HS-5 (cell line): ENCODE measurements at regions not wholly inside any gene's neighbourhood (a gene's known extent, or its start where the extent isn't known, plus 50 kb on each side); places are given as distances from the start of the nearest gene placed in this dataset.
"Not testable (repeated sequence)": the region's sequence is repeated elsewhere in the genome, so short reads cannot be mapped to it uniquely, and the experiment has no call there.

Experiments
- DNase-seq: peaks from one replicate; pipeline ENCODE4 v3.0.0-alpha.2; 2012; ENCODE audit warnings: low read depth

DNA sequence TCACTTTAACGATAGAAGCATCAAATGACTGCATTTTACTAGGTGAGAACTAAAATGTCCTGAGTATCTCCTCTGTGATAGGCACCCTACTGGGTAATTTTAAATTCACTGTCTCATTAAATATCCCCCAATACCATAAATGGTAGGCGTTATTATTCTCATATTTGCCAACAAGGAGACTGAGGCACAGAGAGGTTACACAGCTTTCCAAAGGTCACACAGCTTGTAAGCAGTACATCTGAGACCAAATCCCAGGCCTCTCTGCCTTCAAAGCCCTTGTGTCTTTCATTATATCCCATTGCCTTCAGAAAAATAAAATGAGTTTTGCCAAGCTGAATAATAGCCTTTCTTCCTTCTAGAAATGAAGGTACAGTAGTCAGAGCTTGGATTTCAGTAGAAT is 502.6 kb downstream of the HAPSTR1 start:
- DNase-seq, result no peak

- no peak for DNase-seq
Observed at GRCh38 chr16:9594946-9595345, 503.5 kb downstream of the HAPSTR1 start.

DNA sequence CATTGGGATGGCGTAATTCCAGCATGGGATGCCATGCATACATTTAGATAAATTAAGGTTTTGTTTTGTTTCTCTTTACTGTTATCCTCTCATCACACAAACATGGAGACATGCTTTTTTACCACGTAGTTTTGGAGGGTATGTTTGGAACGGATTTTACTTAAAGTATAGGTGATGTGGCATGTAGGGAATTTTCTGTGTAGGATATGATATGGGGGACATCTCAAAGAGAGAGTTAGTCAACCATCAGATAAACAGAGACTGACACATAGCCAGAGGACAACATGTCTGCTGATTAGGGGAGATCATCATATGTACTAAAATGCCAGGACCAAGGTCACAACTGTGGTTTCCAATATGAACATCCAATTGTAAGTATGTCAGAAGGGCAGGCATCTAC is 503.9 kb downstream of the HAPSTR1 start:
- no peak for DNase-seq

DNA sequence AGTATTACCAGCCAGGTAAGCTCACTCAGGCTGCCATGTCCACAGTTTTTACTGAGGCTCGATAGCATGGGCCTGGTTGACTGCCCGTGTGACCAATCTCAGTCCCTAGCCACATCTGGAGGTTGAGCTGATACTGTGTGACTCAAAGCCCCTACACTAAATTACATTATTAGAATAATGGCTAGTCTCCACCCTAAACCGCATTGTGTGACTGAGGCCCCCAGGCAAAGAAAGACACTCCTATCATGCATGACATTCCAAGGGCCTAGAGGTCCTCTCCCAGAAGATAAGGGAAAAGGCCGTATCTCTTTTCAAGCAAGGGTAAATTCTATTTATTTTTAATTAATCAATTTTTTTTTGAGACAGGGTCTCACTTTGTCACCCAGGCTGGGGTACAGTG is 505.3 kb downstream of the HAPSTR1 start:
- no peak for DNase-seq

DNA sequence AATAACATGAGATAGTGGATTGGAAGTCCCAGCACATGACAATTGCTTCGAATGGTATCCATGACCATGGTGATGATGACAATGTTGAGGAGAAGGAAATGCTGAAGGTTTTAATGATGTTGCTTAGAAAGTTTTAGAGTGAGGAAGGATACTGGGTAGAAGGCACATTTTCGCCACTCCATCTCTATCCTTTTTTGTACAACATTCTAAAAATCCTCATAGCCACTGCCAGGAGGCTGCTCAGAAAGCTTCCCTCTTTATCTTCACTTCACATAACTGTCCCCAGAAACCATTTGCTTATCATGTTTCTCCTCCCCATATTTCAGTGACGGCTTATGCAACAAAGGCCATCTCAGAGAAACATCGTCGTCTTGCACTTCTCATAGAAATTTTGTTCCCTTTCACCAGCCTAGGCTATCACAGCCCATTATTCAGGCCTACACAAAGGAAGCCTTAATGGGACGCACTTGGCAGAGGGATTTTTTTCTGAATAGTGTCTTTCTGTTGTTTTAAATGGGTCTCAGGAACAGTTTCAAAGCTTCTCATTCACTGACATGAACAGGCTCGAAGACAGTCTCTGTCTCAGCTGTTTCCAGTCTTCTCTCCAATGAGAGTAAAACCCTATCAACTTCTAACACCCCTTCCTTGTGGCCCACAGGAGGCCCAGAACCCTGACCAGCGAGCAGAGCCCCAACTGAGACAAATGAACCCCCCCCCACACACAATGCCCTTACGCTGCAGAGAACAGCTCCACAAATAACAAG is 506.7 kb downstream of the HAPSTR1 start:
- no peak for DNase-seq

DNA sequence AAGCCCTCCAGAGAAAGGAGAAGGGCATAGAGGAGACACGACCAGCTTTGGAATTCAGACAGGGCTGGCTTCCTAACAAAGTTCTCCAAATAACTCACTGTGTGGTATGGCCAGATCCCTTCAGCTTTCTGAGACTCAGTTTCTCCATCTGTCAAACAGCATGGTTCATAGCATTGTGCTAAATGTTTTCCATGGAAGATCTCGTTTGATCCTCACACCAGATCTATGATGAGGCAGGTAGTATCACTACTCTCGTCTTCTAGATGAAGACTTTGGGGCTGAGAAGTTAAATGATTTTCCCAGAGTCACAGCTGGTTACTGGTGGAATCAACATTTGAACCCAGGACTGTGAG is 507.3 kb downstream of the HAPSTR1 start:
- DNase-seq, result no peak

DNA sequence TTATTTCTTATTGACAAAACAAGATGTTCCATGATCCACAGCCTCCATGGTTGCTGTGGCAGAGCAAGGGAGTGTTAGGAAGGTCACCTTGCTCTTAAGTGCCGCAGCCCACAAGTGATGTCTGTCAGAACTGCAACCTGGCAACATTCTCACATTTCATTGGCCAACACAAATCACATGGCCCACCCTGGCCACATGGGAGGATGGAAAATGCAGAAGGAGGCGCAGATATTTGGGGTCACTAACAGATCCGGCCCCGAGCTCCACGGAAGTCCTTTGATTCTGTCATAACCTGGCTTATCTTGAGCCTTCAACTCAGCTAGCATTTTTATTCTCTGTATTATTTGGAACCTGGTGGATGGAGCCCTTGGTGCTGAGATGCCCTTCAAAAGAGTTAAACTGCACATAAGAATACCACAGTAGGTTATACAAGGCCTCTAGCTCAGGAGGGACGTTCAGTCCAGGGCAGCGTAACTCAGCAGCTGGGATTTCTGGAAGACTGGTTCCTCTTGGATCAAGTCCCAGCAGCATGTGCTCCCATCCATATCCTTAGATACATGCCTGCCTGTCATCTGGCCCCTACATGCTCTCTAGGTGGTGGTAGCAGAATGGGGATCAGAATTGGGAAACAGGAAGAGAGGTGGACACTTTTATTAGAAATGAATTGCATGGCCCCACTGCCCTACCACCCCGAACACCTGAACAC is 508.1 kb downstream of the HAPSTR1 start:
- DNase-seq, result no peak

- no peak for DNase-seq
Observed at GRCh38 chr16:9602189-9602588, 510.7 kb downstream of the HAPSTR1 start.

DNA sequence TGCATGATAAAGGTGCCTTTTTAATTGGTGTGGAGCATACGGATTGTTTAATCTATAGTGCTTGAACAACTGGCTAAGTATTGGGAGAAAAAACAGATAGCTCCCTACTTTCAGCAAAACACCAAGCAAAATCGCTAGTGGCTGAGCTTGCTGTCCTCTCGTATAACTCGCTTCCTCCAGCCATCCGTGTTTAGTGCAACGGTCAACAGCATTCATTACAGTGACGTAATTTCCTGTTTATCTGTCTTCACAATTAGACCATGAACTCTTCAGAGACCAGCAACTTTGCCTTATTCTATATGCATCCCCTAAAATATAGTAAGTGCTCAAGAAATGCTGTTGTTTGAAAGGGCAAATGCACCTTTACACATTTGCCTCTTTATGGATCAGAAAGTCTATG is 511.9 kb downstream of the HAPSTR1 start:
- DNase-seq, result no peak

DNA sequence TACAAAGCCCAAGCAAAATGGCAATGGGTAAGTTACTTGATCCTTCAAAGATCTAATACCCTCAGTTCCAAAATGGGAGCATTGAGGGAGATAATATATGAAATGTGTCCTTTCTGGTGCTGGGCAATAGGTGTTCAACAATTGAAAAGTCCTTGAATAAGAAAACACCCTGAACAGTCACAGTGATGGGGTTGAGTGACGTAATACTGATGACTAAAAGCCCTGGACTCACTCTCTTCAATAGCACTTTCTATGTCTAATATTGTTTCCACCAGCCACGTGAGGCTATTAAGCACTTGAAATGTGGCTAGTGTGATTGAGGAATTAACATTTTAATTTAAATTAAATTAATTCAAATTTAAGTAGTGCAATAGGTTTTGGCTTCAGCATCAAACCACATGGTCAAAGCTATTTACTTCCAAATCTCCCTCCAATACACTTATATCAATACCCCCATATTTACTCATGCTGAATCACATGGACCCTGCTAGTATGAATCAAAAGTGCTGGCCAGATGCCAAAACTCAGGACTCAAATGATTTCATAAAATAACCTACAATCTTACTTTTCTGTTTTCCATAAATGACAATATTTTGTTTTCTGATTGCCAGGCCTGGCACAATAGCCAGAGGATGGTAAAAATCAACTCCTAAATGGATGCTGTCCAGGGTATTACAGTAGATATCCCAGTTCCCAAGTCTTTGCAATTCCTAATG is 516.2 kb downstream of the HAPSTR1 start:
- DNase-seq, result no peak

DNA sequence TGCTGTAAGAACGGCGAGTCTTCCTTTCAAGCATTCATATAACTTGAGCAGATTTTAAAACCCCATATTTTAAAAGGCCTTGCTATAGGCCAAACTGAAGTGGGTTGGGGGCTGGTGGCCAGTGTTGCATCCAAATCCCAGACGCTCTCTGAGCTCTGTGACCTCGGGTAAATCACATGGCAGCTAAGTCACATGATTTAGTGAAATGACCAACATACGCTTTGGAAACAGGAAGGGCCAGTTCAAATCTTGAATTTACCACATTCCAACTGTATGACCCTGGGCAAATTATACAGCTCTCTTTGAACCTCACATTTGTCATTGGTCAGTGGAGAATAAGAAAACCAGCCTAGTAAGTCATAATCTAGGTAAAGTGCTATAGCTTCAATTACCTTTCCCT is 519.3 kb downstream of the HAPSTR1 start:
- DNase-seq, result no peak

- DNase-seq, result no peak
Observed at GRCh38 chr16:9612267-9612666, 520.8 kb downstream of the HAPSTR1 start.

DNA sequence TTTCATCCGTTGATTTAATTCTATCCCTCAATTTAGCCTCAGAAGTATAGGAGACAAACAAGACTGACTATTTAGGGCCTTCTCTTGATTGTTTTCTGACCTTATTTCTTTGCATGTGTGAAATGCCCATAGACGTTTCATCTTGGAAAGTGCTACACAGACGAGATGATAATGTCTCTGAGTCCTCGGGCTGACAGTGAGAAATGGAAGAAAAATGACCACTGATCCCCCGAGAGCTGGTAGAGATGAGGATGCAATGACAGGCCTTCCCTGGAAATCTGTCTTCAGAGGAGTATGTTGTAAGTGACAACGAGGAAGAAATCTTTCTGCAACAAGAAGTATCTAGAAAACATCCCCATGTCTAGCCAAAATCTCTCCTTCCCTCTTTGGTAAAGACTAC is 522.9 kb downstream of the HAPSTR1 start:
- no peak for DNase-seq

DNA sequence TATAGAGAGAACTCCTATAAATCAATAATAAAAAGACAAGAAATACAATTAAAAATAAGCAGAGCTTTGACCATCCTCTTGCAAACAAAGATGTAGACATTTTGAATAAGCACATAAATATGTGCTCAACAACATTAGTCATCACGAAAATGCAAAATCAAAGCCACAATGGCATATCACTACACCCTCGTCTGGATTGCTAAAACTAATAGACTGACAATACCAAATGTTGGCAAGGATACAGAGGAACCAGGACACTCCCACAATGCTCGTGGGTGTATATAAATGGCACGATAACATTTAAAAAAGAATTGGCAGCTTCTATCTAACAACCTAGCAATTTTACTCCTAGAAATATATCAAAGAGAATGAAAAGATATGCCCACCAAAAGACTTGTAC is 530.8 kb downstream of the HAPSTR1 start:
- DNase-seq, result no peak

DNA sequence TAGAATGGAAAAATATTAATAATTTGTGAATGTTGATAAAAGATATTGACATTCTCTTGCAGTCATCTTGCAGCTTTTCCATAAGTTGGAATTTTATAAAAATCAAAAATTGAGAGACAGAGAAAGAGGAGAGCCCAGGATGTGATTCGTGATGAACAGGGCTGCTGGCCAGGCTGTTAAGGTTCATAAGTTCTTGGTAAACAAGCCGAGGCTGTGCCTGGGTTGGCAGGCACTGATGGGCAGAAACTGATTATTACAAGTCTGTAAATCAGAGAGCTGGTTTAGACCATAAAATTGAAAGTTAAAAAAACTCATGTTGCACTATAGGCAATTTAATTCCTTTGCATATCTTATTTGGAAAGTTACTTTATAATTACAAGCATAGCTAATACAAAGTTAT is 533.7 kb downstream of the HAPSTR1 start:
- DNase-seq, result no peak

DNA sequence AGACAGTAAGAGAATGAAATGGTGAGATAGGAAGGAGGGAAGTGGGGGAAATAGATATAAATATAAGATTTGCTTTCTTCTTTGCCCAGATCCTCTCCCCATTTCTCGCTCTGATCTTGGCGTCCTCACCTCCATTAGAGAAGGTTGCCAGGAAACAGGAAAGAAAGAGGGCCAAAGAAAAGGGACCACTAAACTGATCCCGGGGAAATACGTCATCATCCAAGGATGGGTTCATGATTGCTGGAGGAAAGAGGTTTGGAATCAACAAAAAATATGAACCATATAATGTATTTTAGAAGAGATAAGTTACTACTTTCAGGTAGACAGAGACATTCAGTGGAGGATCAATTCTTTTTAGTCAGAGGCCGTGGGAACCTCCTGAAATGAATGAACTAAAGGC is 536.0 kb downstream of the HAPSTR1 start:
- no peak for DNase-seq

DNA sequence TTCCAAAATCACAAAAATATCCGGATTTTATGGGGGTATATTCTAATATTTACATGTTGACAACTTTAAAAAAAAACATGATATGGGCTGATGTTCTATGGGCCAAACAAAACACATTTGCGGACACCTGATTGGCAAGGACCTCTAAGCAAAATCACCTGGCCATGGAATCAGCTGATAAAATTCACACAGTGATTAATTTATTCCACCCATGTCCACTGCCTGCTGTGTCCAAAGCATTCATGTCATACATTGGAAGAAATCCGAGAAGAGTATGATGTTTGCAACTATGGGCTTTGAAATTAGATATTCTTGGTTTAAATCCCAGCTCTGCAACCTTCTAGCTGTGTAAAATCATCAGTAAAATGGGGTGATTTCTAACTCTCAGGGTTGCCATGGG is 538.7 kb downstream of the HAPSTR1 start:
- DNase-seq, result no peak

- no peak for DNase-seq
Observed at GRCh38 chr16:9630985-9631384, 539.5 kb downstream of the HAPSTR1 start.

DNA sequence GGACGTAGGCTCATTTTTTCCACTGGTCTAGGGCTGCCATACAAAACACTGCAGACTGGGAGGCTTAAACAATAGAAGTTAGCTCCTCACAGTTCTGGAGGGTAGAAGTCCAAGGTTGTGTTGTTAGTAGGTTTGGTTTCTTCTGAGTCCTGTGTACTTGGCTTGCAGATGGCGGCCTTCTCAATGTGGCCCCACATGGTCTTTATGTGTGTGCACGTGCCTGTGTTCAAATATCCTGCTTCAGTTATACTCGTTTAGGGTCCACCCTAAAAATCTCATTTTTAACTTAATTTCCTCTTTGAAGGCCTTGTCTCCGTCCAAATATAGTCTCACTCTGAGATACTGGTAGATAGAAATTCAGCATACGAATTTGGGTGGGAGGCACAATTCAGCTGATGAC is 542.4 kb downstream of the HAPSTR1 start:
- no peak for DNase-seq

DNA sequence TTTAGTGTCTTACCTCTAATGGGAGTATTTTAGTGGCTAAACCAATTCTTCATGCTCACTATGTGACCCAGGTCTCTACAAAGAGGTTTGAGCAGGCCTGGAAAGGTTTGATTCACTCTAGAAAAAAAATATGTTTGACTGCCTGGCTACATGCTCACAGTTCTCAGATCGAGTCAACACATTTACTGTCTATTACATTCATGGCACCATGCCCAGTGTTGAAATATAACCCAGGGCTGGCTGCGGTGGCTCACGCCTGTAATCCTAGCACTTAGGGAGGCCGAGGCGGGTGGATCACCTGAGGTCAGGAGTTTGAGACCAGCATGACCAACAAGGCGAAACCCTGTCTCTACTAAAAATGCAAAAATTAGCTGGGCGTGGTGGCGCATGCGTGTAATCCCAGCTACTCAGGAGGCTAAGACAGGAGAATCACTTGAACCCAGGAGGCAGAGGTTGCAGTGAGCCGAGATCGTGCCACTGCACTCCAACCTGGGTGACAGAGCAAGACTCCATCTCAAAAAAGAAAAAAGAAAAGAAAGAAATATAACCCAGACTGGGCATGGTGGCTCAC is 543.8 kb downstream of the HAPSTR1 start:
- not testable (repeated sequence) for DNase-seq

GRCh38 chr16:9644258-9644657 is 538.0 kb downstream of the GRIN2A start:
- DNase-seq, result no peak

GRCh38 chr16:9645911-9646310 is 536.3 kb downstream of the GRIN2A start:
- no peak for DNase-seq
